Esophagus muscularis mucosa (tissue), 4 donors: ENCODE measurements at regions not wholly inside any gene's neighbourhood (a gene's known extent, or its start where the extent isn't known, plus 50 kb on each side); places are given as distances from the start of the nearest gene placed in this dataset.

Source experiments
- DNase-seq: peaks from one replicate; pipeline ENCODE4 v3.0.0-alpha.2; 2017; ENCODE audit errors: extremely low spot score
- H3K27ac ChIP-seq, 4 donors: fragments of 200-600 bp; sonication (generic); replicated peaks in 1 of 4; 1 replicate in 3 of 4; 2 replicates in 1 of 4; pipeline ENCODE4 v1.5.1; 2016 to 2019; ENCODE audit warnings: mild to moderate bottlenecking in 1 of 4
- H3K27me3 ChIP-seq, 4 donors: fragments of 200-600 bp; sonication (generic); one replicate each; pipeline versions ENCODE4 v1.5.1 to v1.6.0; 2016 to 2019
- H3K36me3 ChIP-seq, 4 donors: fragments of 200-600 bp; sonication (generic); one replicate each; pipeline ENCODE4 v1.5.1; 2016 to 2019
- H3K4me1 ChIP-seq, 4 donors: fragments of 200-600 bp; sonication (generic); one replicate each; pipeline ENCODE4 v1.5.1; 2016 to 2019
- H3K4me3 ChIP-seq, 4 donors: fragments of 200-600 bp; sonication (generic); 1 replicate in 2 of 4; 2 replicates in 2 of 4; pipeline ENCODE4 v1.5.1; 2016 to 2019; ENCODE audit warnings: mild to moderate bottlenecking in 4 of 4, moderate library complexity in 1 of 4
- H3K9me3 ChIP-seq, 4 donors: fragments of 200-600 bp; sonication (generic); 1 replicate in 3 of 4; 2 replicates in 1 of 4; pipeline ENCODE4 v1.5.1; 2016 to 2019
- EP300 ChIP-seq: sonication (generic); formaldehyde crosslinking; IDR thresholded peaks from one replicate; pipeline ENCODE4 v1.6.1; 2017; ENCODE audit warnings: antibody characterized with exemption
- POLR2A ChIP-seq: fragments of 450-650 bp; IDR thresholded peaks from one replicate; pipeline ENCODE4 v1.6.1; 2017; ENCODE audit warnings: antibody characterized with exemption, moderate library complexity, mild to moderate bottlenecking, low read depth
- POLR2AphosphoS5 ChIP-seq, 2 donors: sonication (generic); formaldehyde crosslinking; IDR thresholded peaks; one replicate each; pipeline ENCODE4 v1.6.1; 2017; ENCODE audit warnings: antibody characterized with exemption in 2 of 2
- WGBS: methylation state at CpG from one replicate; pipeline ENCODE4 v1.1.5; 2018; 5-methylcytosine and 5-hydroxymethylcytosine counted together
- intact Hi-C: fragments of 100-400 bp; cut with DNase I; formaldehyde crosslinking; loops from one replicate; pipeline ENCODE4 v1.15.1; 2023
- TF ChIP-seq, protein P1 (sequence below), 3 experiments: fragments of 200-600 bp in 2 of 3; fragments of 450-650 bp in 1 of 3; sonication (generic) in 2 of 3; IDR thresholded peaks; one replicate each; pipeline ENCODE4 v1.5.1; 2017 to 2019; ENCODE audit warnings: antibody characterized with exemption in 3 of 3, mild to moderate bottlenecking in 2 of 3, moderate library complexity in 1 of 3

DNA sequence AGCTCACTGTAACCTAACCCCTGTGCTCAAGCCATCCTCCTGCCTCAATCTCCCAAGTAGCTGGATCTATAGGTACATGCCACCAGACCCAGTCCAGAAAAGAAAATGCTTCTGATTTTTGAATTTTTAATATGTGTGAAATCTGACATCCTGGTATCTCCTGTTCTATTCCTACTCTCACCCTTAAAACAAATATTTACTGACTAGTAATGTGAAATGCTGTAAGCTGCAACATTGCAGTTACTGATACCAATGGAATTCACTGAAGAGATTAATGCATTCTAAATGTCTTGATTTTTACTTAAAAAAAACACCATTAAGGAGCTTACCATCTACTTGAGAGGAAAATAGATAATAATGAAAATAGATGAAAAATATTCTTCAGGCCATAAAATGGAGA is 162.7 kb upstream of the TSLP start:
- Histone ChIP-seq H3K36me3 (no peaks in the 10 kb centered on the region), H3K4me1 (peaks cover 0 to 15% (median 10%) of the 10 kb centered on the region in 4 donors), H3K27me3 (no peaks in the 10 kb centered on the region), H3K27ac (no peak overlapping the region), H3K9me3 (no peaks in the 10 kb centered on the region), H3K4me3 (no peak overlapping the region)
- intact Hi-C loops = no loop called here
- DNase-seq = no peak
- TF ChIP-seq, protein P1, sequence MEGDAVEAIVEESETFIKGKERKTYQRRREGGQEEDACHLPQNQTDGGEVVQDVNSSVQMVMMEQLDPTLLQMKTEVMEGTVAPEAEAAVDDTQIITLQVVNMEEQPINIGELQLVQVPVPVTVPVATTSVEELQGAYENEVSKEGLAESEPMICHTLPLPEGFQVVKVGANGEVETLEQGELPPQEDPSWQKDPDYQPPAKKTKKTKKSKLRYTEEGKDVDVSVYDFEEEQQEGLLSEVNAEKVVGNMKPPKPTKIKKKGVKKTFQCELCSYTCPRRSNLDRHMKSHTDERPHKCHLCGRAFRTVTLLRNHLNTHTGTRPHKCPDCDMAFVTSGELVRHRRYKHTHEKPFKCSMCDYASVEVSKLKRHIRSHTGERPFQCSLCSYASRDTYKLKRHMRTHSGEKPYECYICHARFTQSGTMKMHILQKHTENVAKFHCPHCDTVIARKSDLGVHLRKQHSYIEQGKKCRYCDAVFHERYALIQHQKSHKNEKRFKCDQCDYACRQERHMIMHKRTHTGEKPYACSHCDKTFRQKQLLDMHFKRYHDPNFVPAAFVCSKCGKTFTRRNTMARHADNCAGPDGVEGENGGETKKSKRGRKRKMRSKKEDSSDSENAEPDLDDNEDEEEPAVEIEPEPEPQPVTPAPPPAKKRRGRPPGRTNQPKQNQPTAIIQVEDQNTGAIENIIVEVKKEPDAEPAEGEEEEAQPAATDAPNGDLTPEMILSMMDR (IDR thresholded peaks at IDR 0.05) = no peak
- TF ChIP-seq POLR2AphosphoS5 (IDR thresholded peaks at IDR 0.05) = no peak
- TF ChIP-seq POLR2A = no peak
- TF ChIP-seq EP300 = no peak

DNA sequence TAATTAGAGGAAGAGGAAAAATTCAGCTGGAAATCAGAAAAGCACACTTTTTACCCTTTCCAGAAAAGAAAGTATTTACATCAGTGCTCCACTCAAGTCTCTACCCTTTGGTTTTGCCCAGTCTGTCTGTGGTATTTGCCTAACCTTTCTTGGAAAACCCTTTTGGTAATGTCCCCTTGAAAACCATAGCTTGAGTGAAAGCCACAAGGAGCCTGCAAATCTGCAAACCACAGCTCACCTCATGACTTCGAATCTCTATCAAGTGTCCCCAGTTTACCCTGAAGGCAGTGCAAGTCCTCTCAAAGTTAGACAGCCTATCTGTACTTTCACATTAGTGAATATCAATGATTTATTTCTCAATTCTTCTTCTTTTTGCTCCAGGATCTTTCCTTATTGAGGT is 162.1 kb upstream of the TSLP start:
- Histone ChIP-seq H3K9me3 (no peaks in the 10 kb centered on the region), H3K27ac (no peak overlapping the region), H3K27me3 (no peaks in the 10 kb centered on the region), H3K4me1 (peaks cover 0 to 15% (median 10%) of the 10 kb centered on the region in 4 donors), H3K36me3 (no peaks in the 10 kb centered on the region), H3K4me3 (no peak overlapping the region)
- no peak for DNase-seq
- TF ChIP-seq POLR2AphosphoS5 (IDR thresholded peaks at IDR 0.05) (no peak), EP300 (no peak), POLR2A (no peak)
- TF ChIP-seq, protein P1 (IDR thresholded peaks at IDR 0.05) = no peak
- 84% methylated on average over 1 of the region's 1 CpG for WGBS
- intact Hi-C loops = no loop called here

DNA sequence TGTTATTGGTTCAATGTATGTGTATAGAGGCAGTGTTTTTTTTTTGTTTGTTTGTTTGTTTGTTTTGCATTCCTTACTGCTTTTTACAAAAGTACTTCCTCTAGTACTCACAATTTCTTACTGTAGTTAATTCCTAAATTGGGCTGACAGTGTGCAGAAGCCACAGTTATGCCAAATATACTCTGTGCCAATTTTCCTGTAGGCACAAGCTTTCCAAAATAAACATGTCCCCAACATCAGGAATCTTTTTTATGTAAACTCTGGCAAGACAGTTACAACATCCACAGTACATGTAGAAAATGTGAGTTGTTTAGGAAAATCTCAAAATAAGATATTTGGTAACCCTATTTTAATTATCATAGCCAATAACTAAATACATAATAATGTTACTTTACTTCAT is 161.6 kb upstream of the TSLP start:
- H3K27me3 ChIP-seq = no peaks in the 10 kb centered on the region
- TF ChIP-seq, protein P1 (IDR thresholded peaks at IDR 0.05) = no peak
- TF ChIP-seq POLR2A (no peak), POLR2AphosphoS5 (IDR thresholded peaks at IDR 0.05) (peak in 1 of 2 donors; percentile 56), EP300 (no peak)
- no peak overlapping the region for H3K4me3 ChIP-seq
- intact Hi-C loops = no loop called here
- H3K4me1 ChIP-seq = peaks cover 0 to 15% (median 10%) of the 10 kb centered on the region in 4 donors
- H3K27ac ChIP-seq = no peak overlapping the region
- DNase-seq = no peak
- no peaks in the 10 kb centered on the region for H3K36me3 ChIP-seq
- no peaks in the 10 kb centered on the region for H3K9me3 ChIP-seq

DNA sequence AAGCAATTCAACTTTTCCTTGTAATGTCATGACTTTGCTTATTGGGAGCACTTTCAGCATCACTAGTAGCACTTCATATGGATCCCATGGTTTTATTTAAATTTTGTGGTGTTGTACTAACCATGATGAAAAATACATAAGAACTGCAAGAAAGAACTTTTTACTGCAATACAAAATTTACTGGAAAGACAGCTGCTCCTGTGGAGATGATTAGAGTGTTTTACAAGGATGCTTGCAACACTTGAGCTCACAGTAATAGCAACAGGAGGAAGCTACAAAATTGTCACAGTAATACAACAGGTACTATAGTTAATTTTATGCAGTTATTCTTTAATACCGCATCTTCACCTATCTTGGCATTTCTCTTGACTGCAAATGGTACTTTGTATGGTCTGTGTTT is 158.3 kb upstream of the TSLP start:
- 86% methylated on average over 1 of the region's 1 CpG for WGBS

More for the DNA sequence above, 158.3 kb upstream of the TSLP start:
- Histone ChIP-seq H3K4me3 (no peak overlapping the region), H3K27me3 (no peaks in the 10 kb centered on the region), H3K4me1 (peaks cover 13 to 44% (median 35%) of the 10 kb centered on the region in 4 donors), H3K9me3 (no peaks in the 10 kb centered on the region), H3K36me3 (no peaks in the 10 kb centered on the region), H3K27ac (no peak overlapping the region)
- TF ChIP-seq, protein P1 (IDR thresholded peaks at IDR 0.05) = no peak
- TF ChIP-seq EP300 = no peak
- TF ChIP-seq POLR2A = no peak
- TF ChIP-seq POLR2AphosphoS5 (IDR thresholded peaks at IDR 0.05) = no peak
- no peak for DNase-seq
- intact Hi-C loops = no loop called here
